Astrocyte (in vitro differentiated cells and primary cell): ENCODE measurements at regions not wholly inside any gene's neighbourhood (a gene's known extent, or its start where the extent isn't known, plus 50 kb on each side); places are given as distances from the start of the nearest gene placed in this dataset.

Source experiments
- DNase-seq: peaks from one replicate; pipeline ENCODE4 v3.0.0-alpha.2; 2010; ENCODE audit warnings: low read depth
- FAIRE-seq: peaks from 2 replicates; lab custom pipeline; 2011; peaks lifted over from hg19 to GRCh38; lab: Jason Lieb, UNC
- H2AFZ ChIP-seq: 2 replicates; pipeline ENCODE4 v1.6.0; 2012; ENCODE audit warnings: low read depth, low read length, inconsistent platforms
- H3K27ac ChIP-seq: 2 replicates; pipeline ENCODE4 v1.5.1; 2011; ENCODE audit warnings: low read depth, low read length, inconsistent platforms
- H3K27me3 ChIP-seq: 2 replicates; pipeline ENCODE4 v1.6.0; 2011; ENCODE audit warnings: low read length, inconsistent platforms; ENCODE audit not compliant: insufficient read depth
- H3K36me3 ChIP-seq: 2 replicates; pipeline ENCODE4 v1.5.1; 2011; ENCODE audit warnings: low read length, inconsistent platforms; ENCODE audit not compliant: insufficient read depth
- H3K4me1 ChIP-seq: 2 replicates; pipeline ENCODE4 v1.5.1; 2011; ENCODE audit warnings: low read length, inconsistent platforms; ENCODE audit not compliant: insufficient read depth
- H3K4me2 ChIP-seq: 2 replicates; pipeline ENCODE4 v1.6.0; 2012; ENCODE audit warnings: low read length, inconsistent platforms
- H3K4me3 ChIP-seq: 2 replicates; pipeline ENCODE4 v1.5.1; 2011; ENCODE audit warnings: low read depth, mild to moderate bottlenecking, low read length, inconsistent platforms; ENCODE audit not compliant: insufficient read depth
- H3K79me2 ChIP-seq: 2 replicates; pipeline ENCODE4 v1.6.0; 2012; ENCODE audit warnings: mild to moderate bottlenecking, low read length, inconsistent platforms; ENCODE audit not compliant: insufficient read depth
- H3K9ac ChIP-seq: 2 replicates; pipeline ENCODE4 v1.6.0; 2012; ENCODE audit warnings: mild to moderate bottlenecking, low read length, inconsistent platforms
- H3K9me3 ChIP-seq: 2 replicates; pipeline ENCODE4 v1.5.1; 2012; ENCODE audit warnings: low read depth, mild to moderate bottlenecking, low read length, inconsistent platforms; ENCODE audit not compliant: insufficient read depth
- H4K20me1 ChIP-seq: 2 replicates; pipeline ENCODE4 v1.6.0; 2012; ENCODE audit warnings: low read length, inconsistent platforms; ENCODE audit not compliant: insufficient read depth
- H3K27ac Mint-ChIP-seq: one replicate; pipeline ENCODE4 v1.8.0; 2021; ENCODE audit warnings: mild to moderate bottlenecking, mixed read lengths; ENCODE audit not compliant: unreplicated experiment
- H3K27me3 Mint-ChIP-seq: one replicate; pipeline ENCODE4 v1.8.0; 2021; ENCODE audit warnings: low read depth, mixed read lengths; ENCODE audit not compliant: unreplicated experiment
- H3K36me3 Mint-ChIP-seq: one replicate; pipeline ENCODE4 v1.8.0; 2021; ENCODE audit warnings: low read depth, mixed read lengths; ENCODE audit not compliant: unreplicated experiment
- H3K4me1 Mint-ChIP-seq: one replicate; pipeline ENCODE4 v1.8.0; 2021; ENCODE audit warnings: low read depth, mixed read lengths; ENCODE audit not compliant: unreplicated experiment
- H3K4me3 Mint-ChIP-seq: one replicate; pipeline ENCODE4 v1.8.0; 2021; ENCODE audit warnings: mild to moderate bottlenecking, moderate library complexity, mixed read lengths; ENCODE audit not compliant: unreplicated experiment
- H3K9me3 Mint-ChIP-seq: one replicate; pipeline ENCODE4 v1.8.0; 2021; ENCODE audit warnings: mild to moderate bottlenecking, mixed read lengths; ENCODE audit not compliant: unreplicated experiment
- EZH2 ChIP-seq: IDR thresholded peaks from 2 replicates; pipeline ENCODE4 v1.6.1; 2012; ENCODE audit warnings: mild to moderate bottlenecking, low read length, inconsistent platforms; ENCODE audit not compliant: insufficient read depth
- TF ChIP-seq, protein P1 (sequence below): IDR thresholded peaks from 2 replicates; pipeline ENCODE4 v1.5.1; 2011; ENCODE audit warnings: low read depth, mild to moderate bottlenecking, inconsistent platforms, low read length, moderate library complexity; ENCODE audit not compliant: insufficient read depth

DNA sequence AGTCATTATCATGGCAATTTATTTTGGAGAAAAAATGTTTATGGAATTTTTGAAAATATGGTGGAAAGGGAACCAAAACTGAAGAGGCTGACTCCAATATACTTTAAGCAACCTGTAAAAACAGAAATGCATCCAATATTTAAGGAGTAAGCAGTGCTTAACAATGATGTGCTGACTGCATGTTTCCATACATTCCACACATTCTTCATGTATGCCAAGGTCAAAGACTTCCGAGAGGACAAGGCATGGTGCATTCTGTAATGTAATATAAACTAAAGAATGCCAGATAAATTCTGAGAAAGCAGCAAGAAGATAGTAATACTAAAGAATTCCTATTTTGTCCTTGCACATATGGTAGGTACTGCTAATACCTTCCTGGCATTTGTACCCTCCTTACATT is 2015.9 kb upstream of the CDH9 start:
- H3K27me3 ChIP-seq = no peaks in the 10 kb centered on the region
- H3K4me2 ChIP-seq = no peak overlapping the region
- TF ChIP-seq, protein P1, sequence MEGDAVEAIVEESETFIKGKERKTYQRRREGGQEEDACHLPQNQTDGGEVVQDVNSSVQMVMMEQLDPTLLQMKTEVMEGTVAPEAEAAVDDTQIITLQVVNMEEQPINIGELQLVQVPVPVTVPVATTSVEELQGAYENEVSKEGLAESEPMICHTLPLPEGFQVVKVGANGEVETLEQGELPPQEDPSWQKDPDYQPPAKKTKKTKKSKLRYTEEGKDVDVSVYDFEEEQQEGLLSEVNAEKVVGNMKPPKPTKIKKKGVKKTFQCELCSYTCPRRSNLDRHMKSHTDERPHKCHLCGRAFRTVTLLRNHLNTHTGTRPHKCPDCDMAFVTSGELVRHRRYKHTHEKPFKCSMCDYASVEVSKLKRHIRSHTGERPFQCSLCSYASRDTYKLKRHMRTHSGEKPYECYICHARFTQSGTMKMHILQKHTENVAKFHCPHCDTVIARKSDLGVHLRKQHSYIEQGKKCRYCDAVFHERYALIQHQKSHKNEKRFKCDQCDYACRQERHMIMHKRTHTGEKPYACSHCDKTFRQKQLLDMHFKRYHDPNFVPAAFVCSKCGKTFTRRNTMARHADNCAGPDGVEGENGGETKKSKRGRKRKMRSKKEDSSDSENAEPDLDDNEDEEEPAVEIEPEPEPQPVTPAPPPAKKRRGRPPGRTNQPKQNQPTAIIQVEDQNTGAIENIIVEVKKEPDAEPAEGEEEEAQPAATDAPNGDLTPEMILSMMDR = no peak
- TF ChIP-seq EZH2 = no peak
- no peak for FAIRE-seq
- Mint-ChIP-seq H3K4me1 (peaks cover 5% of the 10 kb centered on the region), H3K4me3 (no peak overlapping the region), H3K36me3 (no peaks in the 10 kb centered on the region), H3K27me3 (no peaks in the 10 kb centered on the region), H3K9me3 (no peaks in the 10 kb centered on the region), H3K27ac (no peak overlapping the region)
- H2AFZ ChIP-seq = no peak overlapping the region
- H3K36me3 ChIP-seq = no peaks in the 10 kb centered on the region
- no peaks in the 10 kb centered on the region for H4K20me1 ChIP-seq
- H3K27ac ChIP-seq = no peak overlapping the region
- no peak overlapping the region for H3K4me3 ChIP-seq
- H3K9ac ChIP-seq = no peak overlapping the region
- DNase-seq = no peak
- no peaks in the 10 kb centered on the region for H3K79me2 ChIP-seq
- H3K4me1 ChIP-seq = no peaks in the 10 kb centered on the region
- no peaks in the 10 kb centered on the region for H3K9me3 ChIP-seq

DNA sequence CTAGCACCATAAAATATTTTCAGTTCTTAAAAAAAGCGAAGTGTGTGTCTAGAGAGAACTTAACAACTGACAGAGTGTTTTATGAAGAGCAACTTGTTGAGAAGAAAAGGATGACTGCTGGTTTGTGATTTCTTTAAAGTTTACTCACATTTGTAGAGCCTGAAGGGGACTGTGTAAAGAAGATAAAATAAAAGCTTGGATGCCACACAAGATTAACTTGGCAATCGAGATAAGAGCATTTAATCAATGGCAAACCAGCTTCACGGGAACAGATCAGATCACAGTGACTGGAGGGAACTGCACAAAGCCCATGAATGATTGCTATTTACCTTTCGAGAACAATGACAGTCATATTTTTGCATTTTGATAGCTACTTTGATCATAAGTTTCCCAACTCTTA is 2013.1 kb upstream of the CDH9 start:
- H3K4me1 Mint-ChIP-seq = peaks cover 5% of the 10 kb centered on the region
- H3K4me1 ChIP-seq = no peaks in the 10 kb centered on the region
- H3K27ac Mint-ChIP-seq = no peak overlapping the region
- no peak overlapping the region for H3K4me3 ChIP-seq
- H2AFZ ChIP-seq = no peak overlapping the region
- no peaks in the 10 kb centered on the region for H3K27me3 Mint-ChIP-seq
- no peak for FAIRE-seq
- no peaks in the 10 kb centered on the region for H3K79me2 ChIP-seq
- H3K9me3 ChIP-seq = no peaks in the 10 kb centered on the region
- no peak overlapping the region for H3K4me2 ChIP-seq
- no peaks in the 10 kb centered on the region for H4K20me1 ChIP-seq
- H3K9ac ChIP-seq = no peak overlapping the region
- no peaks in the 10 kb centered on the region for H3K36me3 Mint-ChIP-seq
- no peak for TF ChIP-seq EZH2
- TF ChIP-seq, protein P1 = no peak
- no peaks in the 10 kb centered on the region for H3K9me3 Mint-ChIP-seq
- no peak overlapping the region for H3K27ac ChIP-seq
- no peak overlapping the region for H3K4me3 Mint-ChIP-seq
- H3K36me3 ChIP-seq = no peaks in the 10 kb centered on the region
- no peaks in the 10 kb centered on the region for H3K27me3 ChIP-seq
- DNase-seq = no peak

DNA sequence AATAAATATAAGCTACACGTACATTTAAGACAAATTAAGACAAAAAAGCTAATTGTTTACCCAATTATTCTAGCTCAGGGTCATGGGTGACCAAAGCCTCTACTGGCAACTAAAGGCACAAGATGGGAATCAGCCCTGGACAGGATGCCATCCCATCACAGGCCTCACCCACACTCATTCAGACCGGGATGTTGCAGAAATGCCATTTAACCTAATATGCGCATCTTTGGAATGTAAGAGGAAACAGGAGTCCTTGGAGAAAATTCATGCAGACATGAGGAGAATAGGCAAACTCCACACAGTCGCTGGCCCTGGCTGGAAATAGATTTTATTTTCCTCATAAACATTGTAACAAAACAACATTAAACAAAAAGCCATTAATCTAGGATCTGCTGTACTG is 2003.8 kb upstream of the CDH9 start:
- H3K4me3 ChIP-seq = no peak overlapping the region
- Mint-ChIP-seq H3K4me3 (no peak overlapping the region), H3K4me1 (peaks cover 4% of the 10 kb centered on the region), H3K27me3 (no peaks in the 10 kb centered on the region), H3K27ac (no peak overlapping the region), H3K36me3 (no peaks in the 10 kb centered on the region), H3K9me3 (no peaks in the 10 kb centered on the region)
- FAIRE-seq (no peak), DNase-seq (no peak)
- no peak for TF ChIP-seq EZH2
- TF ChIP-seq, protein P1 = no peak
- no peaks in the 10 kb centered on the region for H3K9me3 ChIP-seq
- no peak overlapping the region for H3K4me2 ChIP-seq
- H2AFZ ChIP-seq = no peak overlapping the region
- H3K36me3 ChIP-seq = no peaks in the 10 kb centered on the region
- H3K27ac ChIP-seq = no peak overlapping the region
- no peaks in the 10 kb centered on the region for H3K27me3 ChIP-seq
- no peaks in the 10 kb centered on the region for H3K4me1 ChIP-seq
- H4K20me1 ChIP-seq = no peaks in the 10 kb centered on the region
- H3K9ac ChIP-seq = no peak overlapping the region
- no peaks in the 10 kb centered on the region for H3K79me2 ChIP-seq
